Peyer's patch (tissue), 4 donors: ENCODE measurements at regions not wholly inside any gene's neighbourhood (a gene's known extent, or its start where the extent isn't known, plus 50 kb on each side); places are given as distances from the start of the nearest gene placed in this dataset.

Experiments
- CTCF ChIP-seq, 6 experiments: fragments of 450-650 bp in 4 of 6; fragments of 200-600 bp in 2 of 6; sonication (generic) in 1 of 6; IDR thresholded peaks; one replicate each; pipeline ENCODE4 v1.5.1; 2017 to 2019; ENCODE audit warnings: antibody characterized with exemption in 6 of 6, mild to moderate bottlenecking in 3 of 6, moderate library complexity in 1 of 6
- POLR2A ChIP-seq, 2 donors: fragments of 450-650 bp; IDR thresholded peaks; one replicate each; pipeline ENCODE4 v1.5.1; 2017; ENCODE audit warnings: antibody characterized with exemption in 2 of 2, mild to moderate bottlenecking in 2 of 2, moderate library complexity in 2 of 2

GRCh38 chr2:136288249-136288648, 170.3 kb upstream of the CXCR4 start:
- no peak for TF ChIP-seq POLR2A (IDR thresholded peaks at IDR 0.05)
- no peak for TF ChIP-seq CTCF (IDR thresholded peaks at IDR 0.05)
